ENCODE measurements at regions not wholly inside any gene's neighbourhood (a gene's known extent, or its start where the extent isn't known, plus 50 kb on each side); places are given as distances from the start of the nearest gene placed in this dataset.

DNA sequence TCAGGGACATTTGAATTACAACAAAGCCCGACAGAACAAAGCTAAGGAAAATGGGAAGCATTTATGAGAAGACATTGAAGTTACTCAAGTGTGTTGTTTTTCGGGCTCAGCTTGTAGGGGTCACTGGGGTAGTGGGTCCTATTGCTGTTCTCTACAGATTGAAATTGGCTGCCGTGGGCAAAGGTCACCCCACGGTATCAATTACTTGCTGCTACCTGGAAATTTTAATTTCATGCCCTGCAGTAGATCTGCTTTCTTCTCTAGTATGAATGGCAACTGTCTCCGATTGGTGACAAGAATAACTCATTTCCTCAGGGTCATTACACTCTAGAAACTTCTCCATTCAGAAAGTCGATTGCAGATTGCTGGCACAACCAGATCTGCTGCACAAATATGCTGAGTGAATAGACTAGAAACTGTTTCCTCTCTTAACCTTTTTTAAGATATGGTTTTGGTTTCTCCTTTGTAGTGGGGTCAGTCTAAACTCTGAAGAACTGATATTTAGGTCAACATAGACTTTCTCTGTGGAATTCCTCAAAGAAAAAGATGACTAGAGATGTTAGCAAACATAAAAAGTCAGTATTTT, 454.1 kb downstream of the ARHGEF28 start:
- ChIA-PET CTCF (no interaction called here), POLR2A (no interaction called here)
- TF ChIP-seq KLF9 (tag by site-specific recombination; IDR thresholded peaks at IDR 0.05; ENCODE audit: low read depth) (no peak), ZNF707 (tag by site-specific recombination; IDR thresholded peaks at IDR 0.05) (no peak), ZIC2 (tag by site-specific recombination; IDR thresholded peaks at IDR 0.05) (no peak), TRIM28 (IDR thresholded peaks at IDR 0.05; ENCODE audit: borderline replicate concordance, low read length) (no peak), ZNF37A (tag by site-specific recombination; IDR thresholded peaks at IDR 0.05) (no peak), ZNF416 (tag by site-specific recombination; IDR thresholded peaks at IDR 0.05) (no peak), HOXA7 (CRISPR knock-in tag; IDR thresholded peaks at IDR 0.05; ENCODE audit: borderline replicate concordance) (no peak), ZNF585B (tag by site-specific recombination; IDR thresholded peaks at IDR 0.05) (no peak), GFI1B (tag by site-specific recombination; IDR thresholded peaks at IDR 0.05) (no peak), ZNF791 (tag by site-specific recombination; IDR thresholded peaks at IDR 0.05) (no peak), ZNF76 (tag by site-specific recombination; IDR thresholded peaks at IDR 0.05; ENCODE audit: borderline replicate concordance, low read depth) (no peak), ZNF302 (tag by site-specific recombination; IDR thresholded peaks at IDR 0.05; ENCODE audit: low read depth) (no peak), ZNF830 (tag by site-specific recombination; IDR thresholded peaks at IDR 0.05; ENCODE audit: low read depth) (no peak), ZNF16 (tag by site-specific recombination; IDR thresholded peaks at IDR 0.05; ENCODE audit: low read depth) (no peak), ZNF777 (tag by site-specific recombination; IDR thresholded peaks at IDR 0.05; ENCODE audit: borderline replicate concordance) (no peak)
- TF ChIP-seq, protein P1, sequence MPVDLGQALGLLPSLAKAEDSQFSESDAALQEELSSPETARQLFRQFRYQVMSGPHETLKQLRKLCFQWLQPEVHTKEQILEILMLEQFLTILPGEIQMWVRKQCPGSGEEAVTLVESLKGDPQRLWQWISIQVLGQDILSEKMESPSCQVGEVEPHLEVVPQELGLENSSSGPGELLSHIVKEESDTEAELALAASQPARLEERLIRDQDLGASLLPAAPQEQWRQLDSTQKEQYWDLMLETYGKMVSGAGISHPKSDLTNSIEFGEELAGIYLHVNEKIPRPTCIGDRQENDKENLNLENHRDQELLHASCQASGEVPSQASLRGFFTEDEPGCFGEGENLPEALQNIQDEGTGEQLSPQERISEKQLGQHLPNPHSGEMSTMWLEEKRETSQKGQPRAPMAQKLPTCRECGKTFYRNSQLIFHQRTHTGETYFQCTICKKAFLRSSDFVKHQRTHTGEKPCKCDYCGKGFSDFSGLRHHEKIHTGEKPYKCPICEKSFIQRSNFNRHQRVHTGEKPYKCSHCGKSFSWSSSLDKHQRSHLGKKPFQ (tag by site-specific recombination; IDR thresholded peaks at IDR 0.05) = no peak
- TF ChIP-seq, protein P2, sequence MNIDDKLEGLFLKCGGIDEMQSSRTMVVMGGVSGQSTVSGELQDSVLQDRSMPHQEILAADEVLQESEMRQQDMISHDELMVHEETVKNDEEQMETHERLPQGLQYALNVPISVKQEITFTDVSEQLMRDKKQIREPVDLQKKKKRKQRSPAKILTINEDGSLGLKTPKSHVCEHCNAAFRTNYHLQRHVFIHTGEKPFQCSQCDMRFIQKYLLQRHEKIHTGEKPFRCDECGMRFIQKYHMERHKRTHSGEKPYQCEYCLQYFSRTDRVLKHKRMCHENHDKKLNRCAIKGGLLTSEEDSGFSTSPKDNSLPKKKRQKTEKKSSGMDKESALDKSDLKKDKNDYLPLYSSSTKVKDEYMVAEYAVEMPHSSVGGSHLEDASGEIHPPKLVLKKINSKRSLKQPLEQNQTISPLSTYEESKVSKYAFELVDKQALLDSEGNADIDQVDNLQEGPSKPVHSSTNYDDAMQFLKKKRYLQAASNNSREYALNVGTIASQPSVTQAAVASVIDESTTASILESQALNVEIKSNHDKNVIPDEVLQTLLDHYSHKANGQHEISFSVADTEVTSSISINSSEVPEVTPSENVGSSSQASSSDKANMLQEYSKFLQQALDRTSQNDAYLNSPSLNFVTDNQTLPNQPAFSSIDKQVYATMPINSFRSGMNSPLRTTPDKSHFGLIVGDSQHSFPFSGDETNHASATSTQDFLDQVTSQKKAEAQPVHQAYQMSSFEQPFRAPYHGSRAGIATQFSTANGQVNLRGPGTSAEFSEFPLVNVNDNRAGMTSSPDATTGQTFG (tag by site-specific recombination; IDR thresholded peaks at IDR 0.05; ENCODE audit: borderline replicate concordance) = no peak
- TF ChIP-seq, protein P3, sequence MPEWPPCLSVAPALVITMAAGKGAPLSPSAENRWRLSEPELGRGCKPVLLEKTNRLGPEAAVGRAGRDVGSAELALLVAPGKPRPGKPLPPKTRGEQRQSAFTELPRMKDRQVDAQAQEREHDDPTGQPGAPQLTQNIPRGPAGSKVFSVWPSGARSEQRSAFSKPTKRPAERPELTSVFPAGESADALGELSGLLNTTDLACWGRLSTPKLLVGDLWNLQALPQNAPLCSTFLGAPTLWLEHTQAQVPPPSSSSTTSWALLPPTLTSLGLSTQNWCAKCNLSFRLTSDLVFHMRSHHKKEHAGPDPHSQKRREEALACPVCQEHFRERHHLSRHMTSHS (tag by site-specific recombination; IDR thresholded peaks at IDR 0.05) = no peak
- TF ChIP-seq, protein P4, sequence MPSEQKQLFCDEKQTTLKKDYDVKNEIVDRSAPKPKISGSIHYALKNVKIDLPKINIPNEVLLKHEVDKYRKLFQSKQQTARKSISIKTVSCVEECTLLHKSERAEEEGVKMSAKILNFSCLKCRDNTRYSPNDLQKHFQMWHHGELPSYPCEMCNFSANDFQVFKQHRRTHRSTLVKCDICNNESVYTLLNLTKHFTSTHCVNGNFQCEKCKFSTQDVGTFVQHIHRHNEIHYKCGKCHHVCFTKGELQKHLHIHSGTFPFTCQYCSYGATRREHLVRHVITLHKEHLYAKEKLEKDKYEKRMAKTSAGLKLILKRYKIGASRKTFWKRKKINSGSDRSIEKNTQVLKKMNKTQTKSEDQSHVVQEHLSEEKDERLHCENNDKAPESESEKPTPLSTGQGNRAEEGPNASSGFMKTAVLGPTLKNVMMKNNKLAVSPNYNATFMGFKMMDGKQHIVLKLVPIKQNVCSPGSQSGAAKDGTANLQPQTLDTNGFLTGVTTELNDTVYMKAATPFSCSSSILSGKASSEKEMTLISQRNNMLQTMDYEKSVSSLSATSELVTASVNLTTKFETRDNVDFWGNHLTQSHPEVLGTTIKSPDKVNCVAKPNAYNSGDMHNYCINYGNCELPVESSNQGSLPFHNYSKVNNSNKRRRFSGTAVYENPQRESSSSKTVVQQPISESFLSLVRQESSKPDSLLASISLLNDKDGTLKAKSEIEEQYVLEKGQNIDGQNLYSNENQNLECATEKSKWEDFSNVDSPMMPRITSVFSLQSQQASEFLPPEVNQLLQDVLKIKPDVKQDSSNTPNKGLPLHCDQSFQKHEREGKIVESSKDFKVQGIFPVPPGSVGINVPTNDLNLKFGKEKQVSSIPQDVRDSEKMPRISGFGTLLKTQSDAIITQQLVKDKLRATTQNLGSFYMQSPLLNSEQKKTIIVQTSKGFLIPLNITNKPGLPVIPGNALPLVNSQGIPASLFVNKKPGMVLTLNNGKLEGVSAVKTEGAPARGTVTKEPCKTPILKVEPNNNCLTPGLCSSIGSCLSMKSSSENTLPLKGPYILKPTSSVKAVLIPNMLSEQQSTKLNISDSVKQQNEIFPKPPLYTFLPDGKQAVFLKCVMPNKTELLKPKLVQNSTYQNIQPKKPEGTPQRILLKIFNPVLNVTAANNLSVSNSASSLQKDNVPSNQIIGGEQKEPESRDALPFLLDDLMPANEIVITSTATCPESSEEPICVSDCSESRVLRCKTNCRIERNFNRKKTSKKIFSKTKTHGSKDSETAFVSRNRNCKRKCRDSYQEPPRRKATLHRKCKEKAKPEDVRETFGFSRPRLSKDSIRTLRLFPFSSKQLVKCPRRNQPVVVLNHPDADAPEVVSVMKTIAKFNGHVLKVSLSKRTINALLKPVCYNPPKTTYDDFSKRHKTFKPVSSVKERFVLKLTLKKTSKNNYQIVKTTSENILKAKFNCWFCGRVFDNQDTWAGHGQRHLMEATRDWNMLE (tag by site-specific recombination; conservative IDR thresholded peaks at IDR 0.05; ENCODE audit: low read depth) = no peak
- H3K4me1 ChIP-seq (ENCODE audit: control insufficient read depth, insufficient read depth, low read length) = peaks cover 12% of the 10 kb centered on the region
- H3K4me3 ChIP-seq (ENCODE audit: low read depth, low read length) = no peak overlapping the region
- H3K36me3 ChIP-seq (ENCODE audit: control insufficient read depth in 2 of 2, insufficient read depth in 1 of 2, low read length in 2 of 2) = no peaks in the 10 kb centered on the region
- H3K9me3 ChIP-seq (ENCODE audit: control insufficient read depth, insufficient read depth, low read depth, low read length) = no peaks in the 10 kb centered on the region
- no peak overlapping the region for H3K27ac ChIP-seq (ENCODE audit: extremely low read depth, low read depth, low read length)

Data from HEK293 (cell line).